HL-60 (cell line): ENCODE measurements at regions not wholly inside any gene's neighbourhood (a gene's known extent, or its start where the extent isn't known, plus 50 kb on each side); places are given as distances from the start of the nearest gene placed in this dataset.

ENCODE experiments used
- DNase-seq, 2 experiments: peaks; one replicate each; pipeline ENCODE4 v3.0.0-alpha.2; 2010 to 2020; ENCODE audit warnings: low read depth in 1 of 2, low spot score in 1 of 2
- H3K27ac ChIP-seq: fragments of 250-450 bp; sonication (Bioruptor Pico); replicated peaks from 2 replicates; pipeline ENCODE4 v1.5.1; 2020; ENCODE audit warnings: mild to moderate bottlenecking, moderate library complexity
- H3K27me3 ChIP-seq: fragments of 250-450 bp; sonication (Bioruptor Pico); 2 replicates; pipeline ENCODE4 v1.5.1; 2021; ENCODE audit warnings: mild to moderate bottlenecking, moderate library complexity; ENCODE audit not compliant: insufficient read depth, poor library complexity, severe bottlenecking
- H3K4me3 ChIP-seq: replicated peaks from 2 replicates; pipeline ENCODE4 v1.5.1; 2011; ENCODE audit warnings: mild to moderate bottlenecking, control low read depth, low read length; ENCODE audit not compliant: insufficient read depth
- CTCF ChIP-seq: IDR thresholded peaks from one replicate; pipeline ENCODE4 v1.5.1; 2011; ENCODE audit warnings: low read length, control low read depth, inconsistent platforms; ENCODE audit not compliant: insufficient read depth
- GABPA ChIP-seq: IDR thresholded peaks from 2 replicates; pipeline ENCODE4 v1.6.1; 2012; ENCODE audit warnings: low read depth
- POLR2AphosphoS5 ChIP-seq: IDR thresholded peaks from 2 replicates; pipeline ENCODE4 v1.6.1; 2012; ENCODE audit warnings: low read depth
- REST ChIP-seq: IDR thresholded peaks from 2 replicates; pipeline ENCODE4 v1.6.1; 2012; ENCODE audit warnings: low read depth; ENCODE audit not compliant: insufficient replicate concordance
- SPI1 ChIP-seq: IDR thresholded peaks from 2 replicates; pipeline ENCODE4 v1.6.1; 2012; ENCODE audit warnings: low read depth, mild to moderate bottlenecking, borderline replicate concordance

GRCh38 chr2:167322795-167323194 is 434.5 kb downstream of the XIRP2 start:
- no peak for DNase-seq
- Histone ChIP-seq H3K27me3 (no peaks in the 10 kb centered on the region), H3K27ac (no peak overlapping the region), H3K4me3 (no peak overlapping the region)
- TF ChIP-seq SPI1 (no peak), CTCF (no peak), REST (no peak), GABPA (no peak), POLR2AphosphoS5 (no peak)

GRCh38 chr2:167318581-167318980 is 430.3 kb downstream of the XIRP2 start:
- no peak for DNase-seq
- Histone ChIP-seq H3K27me3 (no peaks in the 10 kb centered on the region), H3K27ac (no peak overlapping the region), H3K4me3 (no peak overlapping the region)
- TF ChIP-seq SPI1 (no peak), REST (no peak), CTCF (no peak), GABPA (no peak), POLR2AphosphoS5 (no peak)

GRCh38 chr2:167310442-167310841 is 422.2 kb downstream of the XIRP2 start:
- H3K27ac ChIP-seq, result no peak overlapping the region
- no peak for DNase-seq
- TF ChIP-seq POLR2AphosphoS5, result no peak
- TF ChIP-seq REST, result no peak
- no peak for TF ChIP-seq SPI1
- no peak for TF ChIP-seq CTCF
- TF ChIP-seq GABPA, result no peak
- H3K4me3 ChIP-seq, result no peak overlapping the region
- no peaks in the 10 kb centered on the region for H3K27me3 ChIP-seq
